Ascending aorta (tissue), 2 donors: ENCODE measurements at regions not wholly inside any gene's neighbourhood (a gene's known extent, or its start where the extent isn't known, plus 50 kb on each side); places are given as distances from the start of the nearest gene placed in this dataset.

ENCODE experiments used
- DNase-seq, 2 donors: peaks; one replicate each; pipeline ENCODE4 v3.0.0-alpha.2; 2019; ENCODE audit warnings: low spot score in 2 of 2
- H3K27ac ChIP-seq, 2 donors: fragments of 200-600 bp; sonication (generic); one replicate each; pipeline ENCODE4 v1.5.1; 2016 to 2017; ENCODE audit warnings: mild to moderate bottlenecking in 1 of 2
- H3K27me3 ChIP-seq: fragments of 200-600 bp; sonication (generic); one replicate; pipeline ENCODE4 v1.5.1; 2017
- H3K36me3 ChIP-seq, 2 donors: fragments of 200-600 bp; sonication (generic); one replicate each; pipeline ENCODE4 v1.5.1; 2016
- H3K4me1 ChIP-seq, 2 donors: fragments of 200-600 bp; sonication (generic); one replicate each; pipeline ENCODE4 v1.5.1; 2016 to 2017; ENCODE audit warnings: mild to moderate bottlenecking in 1 of 2
- H3K4me3 ChIP-seq, 2 donors: fragments of 200-600 bp; sonication (generic); one replicate each; pipeline ENCODE4 v1.5.1; 2016 to 2017; ENCODE audit warnings: mild to moderate bottlenecking in 1 of 2
- H3K9me3 ChIP-seq, 2 donors: fragments of 200-600 bp; sonication (generic); one replicate each; pipeline ENCODE4 v1.5.1; 2016
- intact Hi-C: fragments of 100-400 bp; cut with DNase I; formaldehyde crosslinking; loops from one replicate; pipeline ENCODE4 v1.15.1; 2023
- TF ChIP-seq, protein P1 (sequence below), 3 experiments: fragments of 200-600 bp in 2 of 3; fragments of 450-650 bp in 1 of 3; sonication (generic) in 2 of 3; IDR thresholded peaks; one replicate each; pipeline ENCODE4 v1.5.1; 2016 to 2019; ENCODE audit warnings: antibody characterized with exemption in 3 of 3, mild to moderate bottlenecking in 1 of 3, moderate library complexity in 1 of 3

DNA sequence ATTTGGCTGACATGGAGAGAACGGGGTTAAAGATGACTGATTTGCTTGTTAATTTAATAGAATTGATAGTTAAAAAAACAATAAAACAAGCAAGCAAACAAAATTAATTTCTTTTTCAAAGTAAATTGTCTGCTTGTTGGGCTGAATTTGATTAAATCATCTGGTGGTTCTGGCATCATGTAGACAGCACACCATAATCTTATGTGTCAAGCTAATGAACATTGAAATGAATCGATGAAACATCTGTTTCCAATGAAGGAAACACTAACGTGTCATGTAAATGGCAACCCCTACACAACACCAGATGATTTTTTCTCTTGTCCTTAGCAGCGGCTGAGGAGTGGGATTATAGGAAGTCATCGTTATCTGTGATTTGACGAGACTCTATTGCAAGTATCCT lies 399.6 kb upstream of the RAG2 start:
- intact Hi-C loops: no loop called here
- Histone ChIP-seq H3K9me3 (no peaks in the 10 kb centered on the region), H3K4me1 (no peaks in the 10 kb centered on the region), H3K27me3 (no peaks in the 10 kb centered on the region), H3K27ac (no peak overlapping the region), H3K4me3 (no peak overlapping the region), H3K36me3 (no peaks in the 10 kb centered on the region)
- no peak for DNase-seq
- TF ChIP-seq, protein P1, sequence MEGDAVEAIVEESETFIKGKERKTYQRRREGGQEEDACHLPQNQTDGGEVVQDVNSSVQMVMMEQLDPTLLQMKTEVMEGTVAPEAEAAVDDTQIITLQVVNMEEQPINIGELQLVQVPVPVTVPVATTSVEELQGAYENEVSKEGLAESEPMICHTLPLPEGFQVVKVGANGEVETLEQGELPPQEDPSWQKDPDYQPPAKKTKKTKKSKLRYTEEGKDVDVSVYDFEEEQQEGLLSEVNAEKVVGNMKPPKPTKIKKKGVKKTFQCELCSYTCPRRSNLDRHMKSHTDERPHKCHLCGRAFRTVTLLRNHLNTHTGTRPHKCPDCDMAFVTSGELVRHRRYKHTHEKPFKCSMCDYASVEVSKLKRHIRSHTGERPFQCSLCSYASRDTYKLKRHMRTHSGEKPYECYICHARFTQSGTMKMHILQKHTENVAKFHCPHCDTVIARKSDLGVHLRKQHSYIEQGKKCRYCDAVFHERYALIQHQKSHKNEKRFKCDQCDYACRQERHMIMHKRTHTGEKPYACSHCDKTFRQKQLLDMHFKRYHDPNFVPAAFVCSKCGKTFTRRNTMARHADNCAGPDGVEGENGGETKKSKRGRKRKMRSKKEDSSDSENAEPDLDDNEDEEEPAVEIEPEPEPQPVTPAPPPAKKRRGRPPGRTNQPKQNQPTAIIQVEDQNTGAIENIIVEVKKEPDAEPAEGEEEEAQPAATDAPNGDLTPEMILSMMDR (IDR thresholded peaks at IDR 0.05): no peak

DNA sequence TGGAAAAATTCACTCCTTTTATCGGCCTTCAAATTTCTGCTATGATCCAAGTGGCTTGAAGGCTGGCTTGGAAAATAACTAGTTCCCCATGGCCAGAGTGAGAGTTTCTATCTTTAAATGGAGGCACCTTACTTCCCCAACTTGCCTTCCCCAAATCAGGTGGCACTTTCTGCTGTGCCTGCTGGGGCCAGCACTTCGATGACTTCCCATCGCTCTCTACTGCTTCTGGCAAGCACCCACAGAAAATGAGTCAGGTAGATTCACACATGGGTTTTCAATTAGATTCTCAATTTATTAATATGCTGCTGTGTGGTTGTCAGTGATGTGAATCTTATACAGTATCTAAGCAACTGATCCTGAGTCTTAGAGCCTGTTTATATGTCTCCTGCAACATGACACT lies 398.8 kb upstream of the RAG2 start:
- DNase-seq: no peak
- Histone ChIP-seq H3K27me3 (no peaks in the 10 kb centered on the region), H3K4me3 (no peak overlapping the region), H3K4me1 (no peaks in the 10 kb centered on the region), H3K36me3 (no peaks in the 10 kb centered on the region), H3K27ac (no peak overlapping the region), H3K9me3 (no peaks in the 10 kb centered on the region)
- TF ChIP-seq, protein P1 (IDR thresholded peaks at IDR 0.05): no peak
- intact Hi-C loops: no loop called here

DNA sequence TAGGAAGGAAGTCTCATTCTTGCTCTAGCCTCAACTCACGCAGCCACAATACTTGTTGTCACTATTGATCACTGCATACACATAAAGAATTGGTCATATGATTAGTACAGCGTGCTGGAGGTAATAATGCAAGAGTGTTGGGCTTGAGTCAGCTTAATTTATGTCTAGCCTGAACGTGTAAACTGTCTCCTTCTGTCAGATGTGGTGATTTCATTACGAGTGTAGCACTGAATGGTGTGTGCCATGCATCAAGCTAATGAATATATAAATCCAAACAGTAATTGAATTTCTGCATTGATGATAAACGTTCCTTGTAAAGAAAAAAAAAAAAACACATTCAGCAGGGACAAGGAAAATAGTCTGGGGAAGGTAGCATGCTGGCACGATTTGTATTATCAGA lies 396.2 kb upstream of the RAG2 start:
- Histone ChIP-seq H3K36me3 (no peaks in the 10 kb centered on the region), H3K4me1 (no peaks in the 10 kb centered on the region), H3K9me3 (no peaks in the 10 kb centered on the region), H3K27me3 (no peaks in the 10 kb centered on the region), H3K27ac (no peak overlapping the region), H3K4me3 (no peak overlapping the region)
- DNase-seq: no peak
- TF ChIP-seq, protein P1 (IDR thresholded peaks at IDR 0.05): no peak
- intact Hi-C loops: no loop called here

DNA sequence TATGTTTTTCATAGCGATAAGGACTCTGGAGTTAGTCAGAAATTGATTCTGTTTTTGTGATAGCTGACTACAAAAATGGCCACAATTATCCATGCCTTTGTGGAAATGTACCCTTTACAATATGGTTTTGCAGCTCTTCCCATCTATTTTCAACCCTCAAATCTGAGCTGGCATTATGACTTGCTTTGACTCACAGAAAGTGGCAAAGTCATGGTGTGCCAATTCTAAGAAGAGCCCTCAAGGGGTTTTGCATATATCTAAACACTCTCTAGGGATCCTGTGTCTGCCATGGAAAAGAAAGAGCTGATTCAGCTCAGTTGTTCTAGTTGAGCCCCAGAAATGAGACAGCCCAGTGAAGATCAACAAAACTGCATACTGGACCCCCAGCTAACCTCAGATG lies 390.5 kb upstream of the RAG2 start:
- intact Hi-C loops: no loop called here
- TF ChIP-seq, protein P1 (IDR thresholded peaks at IDR 0.05): no peak

DNA sequence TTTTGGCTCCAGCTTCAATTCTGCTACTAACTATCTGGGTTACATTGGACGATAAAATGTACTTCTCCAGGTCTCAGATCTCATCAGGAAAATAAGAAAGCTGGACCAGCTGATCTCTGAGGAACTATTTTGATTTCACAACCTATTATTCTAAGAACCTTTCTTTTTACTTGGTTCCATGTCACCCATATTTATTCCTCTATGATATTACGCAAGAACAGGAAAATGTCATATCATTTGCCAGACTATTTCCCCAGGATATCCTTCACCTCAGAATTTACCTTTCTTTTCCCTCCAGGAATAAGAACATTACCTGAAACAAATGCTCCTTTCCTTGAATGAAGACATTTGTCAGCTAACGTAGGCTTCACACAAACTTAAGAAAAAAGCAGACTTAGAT lies 387.5 kb upstream of the RAG2 start:
- DNase-seq: no peak
- no peak overlapping the region for H3K27ac ChIP-seq
- H3K9me3 ChIP-seq: no peaks in the 10 kb centered on the region
- TF ChIP-seq, protein P1 (IDR thresholded peaks at IDR 0.05): no peak
- H3K27me3 ChIP-seq: no peaks in the 10 kb centered on the region
- no peak overlapping the region for H3K4me3 ChIP-seq
- no peaks in the 10 kb centered on the region for H3K36me3 ChIP-seq
- intact Hi-C loops: no loop called here
- H3K4me1 ChIP-seq: no peaks in the 10 kb centered on the region

More for the DNA sequence above, 390.5 kb upstream of the RAG2 start:
- H3K9me3 ChIP-seq: no peaks in the 10 kb centered on the region
- no peaks in the 10 kb centered on the region for H3K36me3 ChIP-seq
- no peaks in the 10 kb centered on the region for H3K4me1 ChIP-seq
- H3K4me3 ChIP-seq: no peak overlapping the region
- no peaks in the 10 kb centered on the region for H3K27me3 ChIP-seq
- DNase-seq: no peak
- no peak overlapping the region for H3K27ac ChIP-seq

DNA sequence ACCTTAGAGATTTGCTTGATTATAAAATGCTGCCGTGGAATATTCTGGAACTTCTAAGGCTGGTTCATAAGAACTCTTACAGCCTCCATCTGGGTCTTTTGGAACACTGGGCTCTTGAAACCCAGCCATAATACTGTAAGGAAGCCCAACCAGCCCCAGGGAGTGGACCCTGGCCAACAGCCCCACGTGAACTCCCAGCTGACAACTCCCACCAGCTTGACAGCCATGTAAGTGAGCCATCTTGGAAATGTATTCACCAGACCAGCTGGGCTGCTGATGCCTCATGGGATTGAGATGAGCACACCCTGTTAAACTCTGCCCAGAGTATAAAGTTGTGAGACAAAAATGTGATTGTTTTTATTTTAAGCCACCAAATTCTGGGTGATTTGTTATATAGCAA lies 378.7 kb upstream of the RAG2 start:
- Histone ChIP-seq H3K27ac (no peak overlapping the region), H3K9me3 (no peaks in the 10 kb centered on the region), H3K36me3 (no peaks in the 10 kb centered on the region), H3K4me3 (no peak overlapping the region), H3K4me1 (no peaks in the 10 kb centered on the region), H3K27me3 (no peaks in the 10 kb centered on the region)
- intact Hi-C loops: no loop called here
- DNase-seq: no peak
- TF ChIP-seq, protein P1 (IDR thresholded peaks at IDR 0.05): no peak
